ENCODE measurements at regions not wholly inside any gene's neighbourhood (a gene's known extent, or its start where the extent isn't known, plus 50 kb on each side); places are given as distances from the start of the nearest gene placed in this dataset.

GRCh38 chr9:86772635-86772993 is 174.7 kb downstream of the GAS1 start:
- Histone ChIP-seq H3K36me3 (no peaks in the 10 kb centered on the region), H3K9me3 (replicated peaks) (no peaks in the 10 kb centered on the region), H3K27ac (no peak overlapping the region), H3K4me1 (replicated peaks) (no peaks in the 10 kb centered on the region), H3K27me3 (replicated peaks) (no peaks in the 10 kb centered on the region; the same call in 1 of the 2 replicates), H3K4me3 (no peak overlapping the region)
- no peak for DNase-seq (ENCODE audit: low read depth in 1 of 2, low spot score in 2 of 2)

DNA sequence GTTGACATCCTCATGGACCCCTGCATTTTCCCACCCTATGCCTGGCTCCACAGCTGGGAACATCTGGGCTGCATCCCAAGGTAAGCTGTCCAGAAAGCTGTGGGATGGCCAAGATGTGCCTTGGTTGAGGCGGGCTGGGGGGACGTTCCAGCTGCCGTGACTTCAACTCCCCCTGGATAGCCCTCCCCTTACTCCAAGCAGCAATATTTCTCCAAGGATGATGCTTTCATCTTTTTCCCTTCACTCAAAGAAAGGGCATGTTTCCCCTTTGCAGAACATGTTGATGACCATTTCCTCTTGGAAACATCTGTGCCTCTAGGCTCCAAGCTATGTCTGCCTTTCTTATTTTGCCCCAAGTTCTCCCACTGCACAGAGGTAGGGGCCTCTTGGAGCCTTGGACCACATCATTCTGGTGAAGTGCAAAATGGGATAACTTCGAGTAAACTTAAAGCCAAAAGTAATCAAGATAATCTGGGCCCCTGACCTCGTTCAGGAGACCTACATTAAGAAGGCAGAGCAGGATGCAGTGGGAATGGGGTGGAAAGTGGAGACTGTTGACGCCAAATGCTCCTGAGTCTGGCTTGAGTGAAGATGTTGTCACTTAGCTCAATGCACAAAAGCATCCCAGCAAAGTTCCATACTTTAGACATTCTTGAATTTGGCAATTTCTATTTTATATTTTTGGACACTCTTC is 175.2 kb downstream of the GAS1 start:
- DNase-seq (ENCODE audit: low read depth in 1 of 2, low spot score in 2 of 2), result no peak
- no peak overlapping the region for H3K27ac ChIP-seq
- no peaks in the 10 kb centered on the region for H3K9me3 ChIP-seq (replicated peaks)
- H3K36me3 ChIP-seq, result no peaks in the 10 kb centered on the region
- H3K27me3 ChIP-seq (replicated peaks), result no peaks in the 10 kb centered on the region; the same call in 1 of the 2 replicates
- no peak overlapping the region for H3K4me3 ChIP-seq
- H3K4me1 ChIP-seq (replicated peaks), result no peaks in the 10 kb centered on the region; the same call in 1 of the 2 replicates

- no peak for DNase-seq (ENCODE audit: low read depth in 1 of 2, low spot score in 2 of 2)
- no peaks in the 10 kb centered on the region; the same call in 1 of the 2 replicates for H3K27me3 ChIP-seq (replicated peaks)
- H3K4me1 ChIP-seq (replicated peaks), result peaks cover 5% of the 10 kb centered on the region; the same call in 1 of the 2 replicates
- no peak overlapping the region for H3K27ac ChIP-seq
- H3K9me3 ChIP-seq (replicated peaks), result no peaks in the 10 kb centered on the region
- no peak overlapping the region for H3K4me3 ChIP-seq
- H3K36me3 ChIP-seq, result no peaks in the 10 kb centered on the region
Observed at GRCh38 chr9:86771420-86771819, 175.9 kb downstream of the GAS1 start.

DNA sequence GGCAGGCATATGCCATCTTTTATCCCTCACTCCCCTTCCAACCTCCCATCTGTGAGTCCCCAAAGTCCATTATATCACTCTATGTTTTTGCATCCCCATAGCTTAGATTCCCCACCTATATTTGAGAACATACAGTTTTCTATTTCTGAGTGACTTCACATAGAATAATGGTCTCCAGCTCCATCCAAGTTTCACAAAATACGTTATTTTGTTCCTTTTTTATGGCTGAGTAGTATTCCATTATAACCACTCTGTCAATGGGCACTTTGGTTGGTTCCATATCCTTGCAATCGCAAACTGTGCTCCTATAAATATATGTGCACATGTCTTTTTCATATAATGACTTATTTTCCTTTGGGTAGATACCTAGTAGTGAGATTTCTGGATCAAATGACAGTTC is 178.6 kb downstream of the GAS1 start:
- H3K4me3 ChIP-seq, result no peak overlapping the region
- no peak overlapping the region for H3K27ac ChIP-seq
- peaks cover 5% of the 10 kb centered on the region; the same call in 1 of the 2 replicates for H3K4me1 ChIP-seq (replicated peaks)
- no peak for DNase-seq (ENCODE audit: low read depth in 1 of 2, low spot score in 2 of 2)
- H3K27me3 ChIP-seq (replicated peaks), result no peaks in the 10 kb centered on the region
- H3K36me3 ChIP-seq, result no peaks in the 10 kb centered on the region
- H3K9me3 ChIP-seq (replicated peaks), result no peaks in the 10 kb centered on the region

GRCh38 chr9:86768020-86768419 is 179.3 kb downstream of the GAS1 start:
- peaks cover 5% of the 10 kb centered on the region; the same call in 1 of the 2 replicates for H3K4me1 ChIP-seq (replicated peaks)
- no peaks in the 10 kb centered on the region for H3K9me3 ChIP-seq (replicated peaks)
- H3K4me3 ChIP-seq, result no peak overlapping the region
- DNase-seq (ENCODE audit: low read depth in 1 of 2, low spot score in 2 of 2), result no peak
- H3K36me3 ChIP-seq, result no peaks in the 10 kb centered on the region
- no peak overlapping the region for H3K27ac ChIP-seq
- H3K27me3 ChIP-seq (replicated peaks), result no peaks in the 10 kb centered on the region

DNA sequence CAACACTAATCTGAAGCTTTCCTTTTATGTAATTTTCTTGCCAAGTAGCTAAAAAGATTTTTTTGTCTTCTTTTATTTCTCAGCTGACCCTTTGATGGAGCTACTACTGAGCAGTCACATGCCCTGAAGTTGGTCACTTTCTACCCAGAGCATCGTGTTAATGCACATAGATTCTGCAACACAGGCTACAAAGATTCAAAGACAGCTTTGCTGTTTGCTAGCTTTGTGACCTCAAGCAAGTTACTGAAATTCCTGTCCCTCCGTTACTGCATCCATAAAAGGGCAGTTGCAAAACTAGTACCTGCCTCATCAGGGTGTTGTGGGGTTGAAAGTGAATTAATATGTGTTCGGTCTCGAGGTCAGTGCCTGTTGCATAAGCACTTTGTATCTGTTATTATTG is 179.9 kb downstream of the GAS1 start:
- no peak overlapping the region for H3K27ac ChIP-seq
- no peaks in the 10 kb centered on the region for H3K36me3 ChIP-seq
- no peaks in the 10 kb centered on the region for H3K9me3 ChIP-seq (replicated peaks)
- H3K4me3 ChIP-seq, result no peak overlapping the region
- peaks cover 5% of the 10 kb centered on the region; the same call in 1 of the 2 replicates for H3K4me1 ChIP-seq (replicated peaks)
- no peak for DNase-seq (ENCODE audit: low read depth in 1 of 2, low spot score in 2 of 2)
- H3K27me3 ChIP-seq (replicated peaks), result no peaks in the 10 kb centered on the region

DNA sequence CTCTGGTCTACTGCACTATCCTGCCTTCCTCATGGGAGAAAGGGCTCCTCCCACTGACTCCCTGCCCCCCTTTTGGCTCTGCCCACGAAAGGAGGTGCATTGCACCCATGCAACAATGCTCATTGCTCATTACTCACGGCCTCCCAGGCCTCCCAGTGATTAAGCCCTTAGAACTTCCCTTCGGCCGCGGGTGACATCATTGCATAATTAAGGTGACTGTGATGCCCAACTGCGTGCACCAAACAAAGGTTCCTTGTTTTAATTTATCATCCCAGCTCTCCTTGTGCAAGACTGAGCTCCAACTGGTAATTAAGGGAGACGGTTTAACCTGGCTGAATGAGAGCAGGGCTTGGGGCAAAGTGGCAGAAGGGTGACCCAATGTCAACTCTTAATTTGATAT is 180.4 kb downstream of the GAS1 start:
- H3K9me3 ChIP-seq (replicated peaks), result no peaks in the 10 kb centered on the region
- H3K27me3 ChIP-seq (replicated peaks), result no peaks in the 10 kb centered on the region
- peak; percentile 29 to 66 for DNase-seq (ENCODE audit: low read depth in 1 of 2, low spot score in 2 of 2)
- no peak overlapping the region for H3K4me3 ChIP-seq
- no peak overlapping the region for H3K27ac ChIP-seq
- H3K36me3 ChIP-seq, result no peaks in the 10 kb centered on the region
- peaks cover 5% of the 10 kb centered on the region; the same call in 1 of the 2 replicates for H3K4me1 ChIP-seq (replicated peaks)

DNA sequence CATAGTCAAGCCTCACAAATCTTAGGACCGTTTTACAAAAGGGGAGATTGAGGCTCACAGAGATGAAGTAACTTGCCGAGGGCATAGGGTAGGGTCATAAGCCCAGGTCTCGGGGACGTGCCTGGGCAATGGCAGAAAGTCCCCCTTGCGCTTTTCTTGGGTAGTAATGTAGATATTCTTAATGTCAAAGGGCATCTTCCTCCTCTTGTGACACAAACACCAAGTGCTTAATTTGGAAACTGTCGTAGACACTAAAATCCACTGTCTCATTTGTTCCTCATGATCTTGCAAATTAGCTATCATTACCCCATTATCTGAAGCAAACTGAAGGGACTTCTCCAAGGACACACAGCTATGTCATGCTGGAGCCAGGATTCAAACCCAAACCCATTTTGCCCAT is 180.8 kb downstream of the GAS1 start:
- Histone ChIP-seq H3K36me3 (no peaks in the 10 kb centered on the region), H3K4me3 (no peak overlapping the region), H3K9me3 (replicated peaks) (no peaks in the 10 kb centered on the region), H3K4me1 (replicated peaks) (peaks cover 5% of the 10 kb centered on the region; the same call in 1 of the 2 replicates), H3K27me3 (replicated peaks) (no peaks in the 10 kb centered on the region), H3K27ac (no peak overlapping the region)
- DNase-seq (ENCODE audit: low read depth in 1 of 2, low spot score in 2 of 2), result no peak

- Histone ChIP-seq H3K36me3 (no peaks in the 10 kb centered on the region), H3K4me3 (no peak overlapping the region), H3K4me1 (replicated peaks) (peaks cover 5% of the 10 kb centered on the region; the same call in 1 of the 2 replicates), H3K27ac (no peak overlapping the region), H3K27me3 (replicated peaks) (no peaks in the 10 kb centered on the region), H3K9me3 (replicated peaks) (no peaks in the 10 kb centered on the region)
- DNase-seq (ENCODE audit: low read depth in 1 of 2, low spot score in 2 of 2), result no peak
Observed at GRCh38 chr9:86765746-86766430, 181.4 kb downstream of the GAS1 start.

- Histone ChIP-seq H3K4me3 (no peak overlapping the region), H3K36me3 (no peaks in the 10 kb centered on the region), H3K27me3 (replicated peaks) (no peaks in the 10 kb centered on the region), H3K27ac (no peak overlapping the region), H3K4me1 (replicated peaks) (peaks cover 5% of the 10 kb centered on the region; the same call in 1 of the 2 replicates), H3K9me3 (replicated peaks) (no peaks in the 10 kb centered on the region)
- DNase-seq (ENCODE audit: low read depth in 1 of 2, low spot score in 2 of 2), result no peak
Observed at GRCh38 chr9:86764671-86765343, 182.5 kb downstream of the GAS1 start.

GRCh38 chr9:86764221-86764624 is 183.1 kb downstream of the GAS1 start:
- H3K4me3 ChIP-seq, result no peak overlapping the region
- no peaks in the 10 kb centered on the region for H3K27me3 ChIP-seq (replicated peaks)
- peaks cover 5% of the 10 kb centered on the region; the same call in 1 of the 2 replicates for H3K4me1 ChIP-seq (replicated peaks)
- H3K36me3 ChIP-seq, result no peaks in the 10 kb centered on the region
- H3K9me3 ChIP-seq (replicated peaks), result no peaks in the 10 kb centered on the region
- H3K27ac ChIP-seq, result no peak overlapping the region
- DNase-seq (ENCODE audit: low read depth in 1 of 2, low spot score in 2 of 2), result no peak

- H3K27ac ChIP-seq, result no peak overlapping the region
- H3K27me3 ChIP-seq (replicated peaks), result no peaks in the 10 kb centered on the region
- peaks cover 5% of the 10 kb centered on the region; the same call in 1 of the 2 replicates for H3K4me1 ChIP-seq (replicated peaks)
- H3K9me3 ChIP-seq (replicated peaks), result no peaks in the 10 kb centered on the region
- no peak overlapping the region for H3K4me3 ChIP-seq
- DNase-seq (ENCODE audit: low read depth in 1 of 2, low spot score in 2 of 2), result no peak
- no peaks in the 10 kb centered on the region for H3K36me3 ChIP-seq
Observed at GRCh38 chr9:86763791-86764190, 183.5 kb downstream of the GAS1 start.

DNA sequence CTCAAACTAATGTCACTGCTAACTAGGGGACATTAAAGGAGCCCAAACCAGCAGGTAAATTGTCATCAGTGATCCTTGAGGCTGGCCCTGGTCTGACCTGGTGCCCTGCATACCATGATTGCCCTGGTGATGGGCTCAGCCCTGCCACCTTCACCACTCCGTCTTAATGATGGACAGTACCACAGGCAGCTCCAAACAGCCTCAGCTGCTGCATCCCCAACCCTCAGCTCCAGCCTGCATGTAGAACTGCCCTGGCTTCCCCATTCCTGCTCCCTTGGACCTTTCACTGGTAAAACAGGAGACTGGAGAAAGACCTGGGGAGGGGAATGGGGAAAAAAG is 190.0 kb downstream of the GAS1 start:
- Histone ChIP-seq H3K36me3 (no peaks in the 10 kb centered on the region), H3K4me1 (replicated peaks) (no peaks in the 10 kb centered on the region), H3K9me3 (replicated peaks) (no peaks in the 10 kb centered on the region), H3K4me3 (no peak overlapping the region), H3K27ac (no peak overlapping the region), H3K27me3 (replicated peaks) (no peaks in the 10 kb centered on the region)
- DNase-seq (ENCODE audit: low read depth in 1 of 2, low spot score in 2 of 2), result no peak
